Fibroblast of peridontal ligament (primary cell): ENCODE measurements at regions not wholly inside any gene's neighbourhood (a gene's known extent, or its start where the extent isn't known, plus 50 kb on each side); places are given as distances from the start of the nearest gene placed in this dataset.
A peak's percentile ranks its signal among the peaks of the same experiment; 100 is the strongest.

Source experiments
- DNase-seq: peaks from one replicate; pipeline ENCODE4 v3.0.0-alpha.2; 2010; ENCODE audit errors: extremely low read depth

DNA sequence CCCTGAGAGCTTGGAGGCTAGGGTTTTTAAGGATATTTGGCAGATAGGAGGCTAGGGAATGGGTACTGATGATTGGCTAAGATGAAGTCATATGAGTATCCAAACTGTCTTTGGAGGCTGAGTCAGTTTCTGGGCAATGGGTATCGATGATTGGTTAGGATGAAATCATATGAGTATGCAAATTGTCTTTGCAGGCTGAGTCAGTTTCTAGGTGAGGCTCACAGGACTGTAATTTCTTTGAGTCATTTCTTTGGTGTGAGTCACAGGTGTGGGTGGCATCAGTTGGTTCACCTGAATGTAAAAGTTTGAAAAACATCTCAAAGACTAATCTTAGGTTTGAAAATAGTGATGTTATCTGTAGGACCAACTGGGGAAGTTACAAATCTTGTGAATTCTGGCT is 1068.0 kb downstream of the NR2F1-AS1 start:
- no peak for DNase-seq

DNA sequence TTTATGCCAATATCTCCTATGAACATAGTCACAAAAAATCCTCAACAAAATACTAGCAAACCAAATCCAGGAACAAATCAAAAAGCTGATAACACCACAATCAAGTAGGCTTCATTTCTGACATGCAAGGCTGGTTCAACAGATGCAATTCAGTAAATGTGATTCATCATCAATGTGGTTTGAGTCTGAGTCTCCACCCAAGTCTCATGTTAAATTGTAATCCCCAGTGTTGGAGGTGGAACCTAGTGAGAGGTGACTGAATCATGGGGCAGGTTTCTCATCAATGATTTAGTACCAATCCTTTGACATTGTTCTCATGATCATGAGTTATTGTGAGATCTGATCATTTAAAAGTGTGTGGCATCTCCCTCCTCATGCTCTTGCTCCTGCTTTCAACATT is 1072.7 kb downstream of the NR2F1-AS1 start:
- no peak for DNase-seq

DNA sequence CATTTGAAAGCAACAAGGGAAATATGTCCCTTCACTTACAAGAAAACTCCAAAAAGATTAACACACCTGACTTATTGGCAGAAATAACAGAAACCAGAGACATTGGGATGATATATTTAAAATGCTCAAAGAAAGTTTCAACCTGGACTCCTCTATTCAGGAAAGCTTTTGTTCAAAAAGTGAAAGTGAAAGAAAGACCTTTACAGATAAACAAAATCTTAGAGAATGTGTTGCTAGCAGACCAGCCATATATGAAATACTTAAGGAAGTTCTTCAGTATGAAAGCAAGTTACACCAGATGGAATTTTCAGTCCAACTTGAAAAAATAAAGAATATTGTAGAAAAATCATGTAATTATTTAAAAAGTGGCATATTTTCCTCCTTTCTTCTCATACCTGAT is 1075.1 kb downstream of the NR2F1-AS1 start:
- peak; percentile 33 for DNase-seq

DNA sequence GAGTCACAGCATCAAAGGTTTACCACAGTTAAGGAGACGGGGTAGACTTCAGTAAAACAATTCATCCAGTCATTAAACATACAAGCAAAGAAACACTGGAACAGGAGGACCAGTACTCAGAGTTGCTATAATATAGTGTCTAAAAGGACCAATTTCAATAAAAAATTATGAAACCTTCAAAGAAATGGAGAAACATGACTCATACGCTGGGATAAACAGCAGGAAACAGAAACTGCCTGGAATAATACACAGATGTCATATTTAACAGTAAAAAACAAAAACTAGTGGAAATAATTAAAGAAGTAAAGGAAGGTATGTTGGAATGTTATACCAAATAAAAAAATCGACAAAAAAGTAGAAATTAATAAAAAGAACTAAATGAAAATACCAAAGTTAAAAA is 1075.9 kb downstream of the NR2F1-AS1 start:
- peak; percentile 40 for DNase-seq

DNA sequence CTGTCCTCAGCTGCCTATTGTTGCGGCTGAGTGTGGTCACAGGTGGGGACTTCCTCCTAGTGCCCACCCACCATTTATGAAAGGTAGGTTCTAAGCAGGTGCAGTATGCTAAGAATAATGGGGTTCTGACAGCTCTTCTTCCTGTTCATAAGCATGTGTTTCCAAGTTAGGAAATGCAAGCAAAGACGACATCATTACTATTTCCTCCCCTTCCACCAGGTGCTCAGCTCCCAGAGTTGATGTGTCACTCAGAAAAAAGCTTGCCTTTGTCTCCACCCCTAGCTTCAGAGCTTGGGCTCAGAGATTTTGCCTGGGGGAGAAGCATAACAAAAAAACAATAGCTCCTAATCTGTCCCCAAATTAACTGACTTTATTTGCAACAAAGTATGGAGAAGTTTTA is 1076.7 kb downstream of the NR2F1-AS1 start:
- no peak for DNase-seq

DNA sequence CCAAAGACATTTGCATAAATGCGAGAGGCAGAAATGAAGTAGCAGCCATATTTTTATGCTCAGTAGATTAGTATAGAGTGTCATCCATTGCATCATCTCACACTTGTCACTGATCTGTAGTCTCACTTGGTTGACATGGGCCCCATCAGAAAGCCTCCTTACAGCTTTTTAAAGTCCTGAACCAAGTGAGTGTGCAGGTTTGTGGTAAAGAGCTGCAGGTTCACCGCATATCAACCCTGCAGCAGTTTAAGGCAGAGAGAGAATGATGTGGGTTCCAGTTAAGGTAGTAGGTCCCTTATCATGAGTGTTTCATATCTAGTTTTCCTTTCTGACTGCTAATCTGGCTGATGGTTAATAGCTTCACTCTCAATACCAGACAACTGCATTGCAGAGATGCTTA is 1080.3 kb downstream of the NR2F1-AS1 start:
- no peak for DNase-seq

DNA sequence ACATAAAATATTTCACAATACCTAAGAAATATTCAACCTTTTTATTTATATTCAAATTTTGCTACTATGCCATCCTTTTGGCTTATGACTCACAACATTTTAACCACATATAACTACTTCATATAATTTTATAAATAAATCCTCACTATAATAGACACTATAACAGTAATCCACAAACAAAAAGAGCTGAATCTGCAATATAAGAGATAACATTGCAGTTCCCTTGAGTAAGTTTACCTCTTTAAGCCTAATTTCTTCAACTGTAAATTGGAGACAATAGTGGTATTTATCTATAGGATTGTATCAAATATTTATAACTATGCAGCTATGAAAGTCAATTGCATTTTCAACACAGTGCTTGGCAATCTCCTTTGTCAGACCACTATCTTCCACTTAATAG is 1084.5 kb downstream of the NR2F1-AS1 start:
- DNase-seq, result no peak

DNA sequence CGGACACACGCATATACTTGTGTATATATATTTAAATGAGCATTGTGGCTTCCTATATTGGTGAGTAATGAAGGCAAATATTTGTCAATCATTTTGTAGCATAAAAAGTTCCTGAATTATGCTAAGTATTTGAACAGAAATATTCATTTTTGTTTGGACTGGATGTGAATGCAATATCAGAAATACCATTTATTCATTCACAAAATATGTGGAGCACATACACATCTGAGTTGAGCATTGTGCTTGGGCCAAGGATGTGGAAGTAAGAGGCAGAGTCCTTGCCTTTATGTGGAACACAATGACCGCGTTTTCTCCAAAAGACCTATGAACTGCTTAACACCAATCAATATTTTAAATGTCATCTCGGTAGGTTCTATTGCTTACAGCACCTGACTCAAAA is 1086.5 kb downstream of the NR2F1-AS1 start:
- no peak for DNase-seq

DNA sequence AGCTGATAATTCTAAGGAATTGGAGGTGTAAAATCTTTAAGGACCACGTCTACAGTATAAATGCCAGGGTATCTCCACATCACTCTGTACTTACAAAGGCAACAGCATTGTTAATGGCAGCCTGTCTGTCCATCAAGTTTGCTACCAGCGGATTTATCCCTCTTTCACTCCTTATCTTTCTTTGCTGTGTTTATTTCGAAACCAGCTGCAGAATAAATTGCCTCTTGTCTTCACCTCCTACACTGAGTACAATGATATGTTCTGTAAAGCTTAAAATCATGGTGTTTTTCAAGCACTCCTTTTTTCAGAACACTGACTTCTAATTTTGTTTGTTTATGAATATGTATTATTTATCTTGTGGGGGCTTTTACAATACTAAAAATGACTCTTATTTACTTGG is 1088.1 kb downstream of the NR2F1-AS1 start:
- no peak for DNase-seq

DNA sequence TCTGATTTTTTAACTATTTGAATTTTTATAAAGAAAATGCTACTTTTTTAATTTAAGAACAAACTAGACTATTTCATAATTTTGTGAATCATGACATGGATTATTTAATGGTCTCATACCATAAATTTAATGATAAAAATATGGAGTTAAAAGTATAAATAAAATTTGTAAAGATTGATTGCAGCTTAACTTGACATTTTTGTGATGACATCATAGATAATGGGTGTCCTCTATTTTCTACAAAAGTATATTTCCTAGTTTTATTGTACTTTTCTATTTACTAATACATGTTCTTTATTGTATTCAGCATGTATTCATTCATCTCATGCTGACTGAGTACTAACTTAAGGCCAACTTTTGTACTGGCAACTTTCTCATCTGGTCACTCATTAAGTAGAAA is 1096.5 kb downstream of the NR2F1-AS1 start:
- DNase-seq, result no peak

DNA sequence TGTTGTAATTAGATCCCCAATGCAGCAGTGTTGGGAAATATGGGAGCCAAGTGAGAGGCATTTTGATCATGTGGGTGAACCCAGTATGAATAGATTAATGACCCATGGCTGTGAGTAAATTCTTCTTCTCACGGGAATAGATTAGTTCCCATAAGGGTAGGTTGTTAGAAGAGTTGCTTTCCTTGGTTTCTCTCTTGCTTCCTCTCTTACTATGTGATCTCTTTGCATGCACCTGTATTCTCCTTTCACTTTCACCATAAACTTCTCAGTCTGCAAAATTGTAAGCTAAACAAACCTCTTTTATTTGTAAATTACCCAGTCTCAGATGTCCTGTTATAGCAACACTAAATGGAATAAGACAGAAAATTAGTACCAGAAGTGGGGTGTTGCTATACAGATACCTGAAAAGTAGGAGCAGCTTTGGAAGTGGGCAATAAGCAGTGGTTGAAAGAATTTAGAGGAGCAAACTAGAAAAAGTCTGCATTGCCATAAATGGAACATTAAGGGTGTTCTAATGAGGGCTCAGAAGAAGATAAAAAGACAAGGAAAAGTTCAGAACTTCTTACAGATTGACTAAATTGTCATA is 1090.0 kb upstream of the ARRDC3 start:
- DNase-seq, result no peak

DNA sequence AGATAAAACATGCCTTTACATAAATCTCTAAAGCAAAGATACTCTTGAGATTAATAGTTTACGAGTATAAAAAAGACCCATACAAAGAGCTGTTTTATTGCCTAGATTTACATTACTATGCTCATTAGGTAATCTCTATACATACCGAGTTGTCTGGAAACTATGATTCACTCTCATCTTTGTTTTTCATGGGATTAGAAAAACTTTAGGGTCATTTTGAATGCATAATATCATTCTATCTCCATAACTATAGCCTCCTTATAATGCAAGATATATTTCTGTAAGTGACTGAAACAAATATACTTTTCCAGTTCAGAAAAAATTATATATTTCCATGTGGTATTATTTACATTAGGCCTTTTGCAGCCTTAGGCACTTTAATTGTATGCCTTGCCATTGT is 1088.7 kb upstream of the ARRDC3 start:
- no peak for DNase-seq

DNA sequence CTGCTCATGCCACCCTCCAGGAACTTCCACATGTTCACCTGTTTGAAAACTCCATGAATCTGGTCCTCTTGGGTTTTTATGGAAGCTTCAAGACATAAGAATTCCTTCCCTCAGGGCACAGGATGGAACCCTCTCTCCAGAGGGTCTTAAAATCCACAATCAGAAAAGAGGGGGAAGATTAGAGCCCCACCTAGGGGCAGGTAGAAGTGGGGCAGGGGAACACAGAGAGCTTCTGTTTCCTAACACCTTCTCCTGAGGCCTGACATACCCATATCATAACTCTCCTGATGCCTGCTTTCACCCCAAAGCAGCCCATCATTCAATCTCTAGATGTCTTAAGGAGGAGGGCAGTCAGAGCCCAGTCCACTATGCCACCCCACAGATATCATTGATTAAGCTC is 1087.7 kb upstream of the ARRDC3 start:
- no peak for DNase-seq

DNA sequence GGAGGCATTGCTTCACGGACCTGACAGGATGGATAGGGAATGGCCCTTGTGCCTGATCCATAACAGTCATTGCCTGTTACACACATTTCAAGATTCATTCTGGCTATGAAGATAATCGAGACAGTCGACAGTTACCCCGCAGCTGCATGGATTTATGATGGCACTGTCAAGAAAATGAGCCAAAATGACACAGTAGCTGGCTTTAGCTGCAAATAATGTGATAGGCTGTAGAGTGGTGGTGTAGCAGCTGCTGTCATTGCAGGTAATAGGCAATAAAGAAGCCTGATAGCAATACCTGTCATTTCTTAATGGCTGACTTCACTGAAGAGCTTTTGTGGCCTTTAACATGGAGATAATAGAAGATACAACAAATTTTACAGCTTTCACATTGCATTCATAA is 1085.2 kb upstream of the ARRDC3 start:
- DNase-seq, result no peak

DNA sequence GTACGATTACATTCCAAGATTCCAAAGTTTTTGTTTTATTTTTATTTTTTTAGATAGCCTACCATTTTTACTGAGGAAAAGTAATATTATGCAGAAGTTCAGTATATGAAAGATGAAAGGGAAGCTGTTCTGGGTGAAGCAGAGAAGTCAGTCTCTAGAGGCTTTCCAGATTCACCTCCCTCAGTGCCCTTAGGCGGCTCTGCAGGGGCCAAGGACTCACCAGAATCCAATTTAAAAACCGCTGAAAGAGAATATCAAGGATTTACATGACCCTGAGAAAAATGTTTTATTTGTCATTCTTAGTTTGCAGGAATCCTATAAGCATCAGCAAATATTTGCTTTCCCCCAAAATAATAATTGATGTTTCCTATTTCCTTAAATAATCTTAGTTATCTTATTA is 1084.6 kb upstream of the ARRDC3 start:
- no peak for DNase-seq

DNA sequence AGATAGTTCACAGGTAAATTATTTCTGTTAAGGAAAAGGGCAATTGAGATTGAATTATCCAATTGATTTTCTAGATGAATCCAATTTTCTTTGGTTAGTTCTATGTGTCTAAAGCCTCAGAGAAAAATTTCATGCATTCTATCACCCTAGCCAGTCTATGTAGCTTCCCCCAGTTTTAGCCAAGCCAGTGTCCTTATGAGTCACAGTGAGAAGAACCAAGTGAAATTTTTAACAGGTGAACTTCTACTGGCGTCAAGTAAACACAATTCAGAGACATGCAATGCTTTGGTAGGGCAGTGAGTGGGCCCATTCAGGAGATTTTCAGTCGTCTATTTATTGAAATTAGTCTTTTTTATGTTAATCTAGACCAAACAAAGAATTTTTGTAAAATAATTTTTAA is 1077.4 kb upstream of the ARRDC3 start:
- no peak for DNase-seq

DNA sequence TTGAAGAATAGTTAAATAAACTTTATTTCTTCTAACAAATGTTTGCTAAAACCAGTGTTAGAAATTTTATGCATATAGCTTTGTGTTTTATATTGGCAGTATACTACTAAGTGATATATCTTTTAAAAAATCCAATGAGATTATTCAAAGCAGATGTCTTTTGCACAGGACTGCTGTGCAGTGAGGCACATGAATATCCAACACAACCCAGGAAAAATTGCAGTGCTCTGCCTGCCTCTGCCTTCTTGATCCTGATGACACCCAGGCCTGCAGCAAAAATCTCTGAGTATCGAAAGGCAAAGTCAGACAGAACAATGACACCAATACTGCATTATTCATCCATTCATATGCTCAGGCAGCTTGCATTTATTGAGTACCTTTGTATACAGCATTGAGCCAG is 1076.5 kb upstream of the ARRDC3 start:
- DNase-seq, result no peak

DNA sequence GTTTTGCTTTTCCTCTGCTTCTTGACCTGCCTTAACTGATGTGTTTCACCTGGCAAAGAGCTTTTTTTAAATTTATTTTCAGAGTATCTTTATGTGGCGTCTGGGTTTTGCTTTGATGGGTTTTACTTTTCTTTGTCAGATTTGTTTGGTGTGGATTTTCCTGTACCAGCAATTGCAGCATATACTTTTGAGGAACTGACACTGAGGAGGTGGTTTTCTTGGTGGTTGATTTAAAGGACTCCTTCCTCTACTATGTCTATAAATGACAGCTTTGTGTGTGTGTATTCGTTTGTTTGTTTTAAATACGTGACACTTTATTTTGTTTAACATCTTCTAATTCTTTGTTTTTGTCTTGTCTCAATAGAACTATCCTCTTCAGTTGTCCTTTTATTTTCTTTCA is 1071.9 kb upstream of the ARRDC3 start:
- DNase-seq, result no peak

DNA sequence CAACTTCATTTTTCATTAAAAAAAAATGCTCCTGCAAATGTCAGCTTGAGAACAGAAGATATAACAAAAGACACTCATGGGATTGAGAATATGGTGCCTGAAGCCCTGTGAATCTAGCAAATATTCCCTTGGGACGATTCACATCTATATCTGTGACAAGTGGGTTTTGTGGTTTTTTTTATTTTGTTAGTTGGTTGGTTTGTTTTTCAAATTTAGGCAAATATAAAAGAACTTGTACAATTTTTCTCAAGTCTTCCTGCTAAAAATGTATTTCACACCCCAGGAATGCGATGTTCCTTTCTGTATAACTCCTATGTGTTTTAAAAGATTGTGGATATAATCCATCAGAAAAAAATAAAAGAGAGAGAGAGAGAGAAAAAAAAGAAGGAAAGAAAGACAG is 1061.8 kb upstream of the ARRDC3 start:
- DNase-seq, result no peak

DNA sequence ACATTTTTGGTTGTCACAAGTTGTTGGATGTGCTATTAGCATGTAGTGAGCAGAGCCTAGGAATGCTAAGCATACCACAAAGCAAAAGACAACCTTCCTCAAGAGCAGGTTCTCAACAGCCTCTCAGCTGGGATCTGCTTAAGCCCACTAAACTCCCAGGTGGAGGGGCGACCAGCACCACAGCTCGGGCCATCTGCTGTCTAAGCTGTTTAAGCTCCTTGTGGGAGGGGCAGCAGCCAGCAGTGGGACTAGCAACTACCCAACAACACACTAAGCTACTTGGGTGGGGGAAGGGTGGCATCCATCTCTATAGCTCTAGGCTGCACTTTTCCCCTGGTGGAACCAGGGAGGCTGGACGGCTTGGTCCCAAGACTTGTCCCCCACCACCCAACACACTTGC is 1052.7 kb upstream of the ARRDC3 start:
- DNase-seq, result no peak

DNA sequence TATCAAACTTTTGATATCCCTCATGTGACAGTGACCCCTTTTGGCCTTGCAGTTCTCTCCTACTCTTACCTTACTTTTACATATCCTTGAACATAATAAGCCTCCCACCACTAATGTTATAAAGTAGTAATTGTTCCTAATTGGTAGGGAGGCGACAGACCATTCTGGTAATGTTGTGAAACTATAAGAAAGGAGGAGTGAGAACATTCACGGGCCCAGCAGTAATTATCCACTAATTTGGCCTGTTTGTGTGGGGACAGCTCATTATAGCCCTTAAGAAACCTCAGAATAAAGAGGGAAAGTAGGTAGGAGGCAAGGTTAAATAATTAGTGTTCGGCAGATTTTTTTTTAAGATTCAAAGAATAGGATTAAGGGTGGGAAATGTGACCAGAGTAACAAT is 1046.5 kb upstream of the ARRDC3 start:
- no peak for DNase-seq

DNA sequence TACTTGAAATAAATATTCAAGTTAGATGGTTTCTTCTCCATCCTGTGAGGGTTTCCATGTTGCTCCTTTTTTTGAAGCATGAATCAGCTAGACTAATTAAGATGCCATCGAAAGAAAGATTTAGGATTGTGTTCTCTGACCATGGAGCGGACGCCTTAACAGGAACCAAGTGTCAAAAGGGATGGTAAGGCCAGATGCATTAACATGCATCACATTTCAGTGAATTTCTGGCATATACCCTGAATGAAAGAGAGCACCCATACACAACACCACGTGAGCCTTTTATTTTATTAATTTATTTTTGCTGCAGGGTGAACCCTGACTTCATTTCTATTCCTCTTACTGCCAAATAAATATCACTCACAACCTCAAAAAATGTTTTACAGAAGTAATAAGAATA is 1045.3 kb upstream of the ARRDC3 start:
- no peak for DNase-seq

DNA sequence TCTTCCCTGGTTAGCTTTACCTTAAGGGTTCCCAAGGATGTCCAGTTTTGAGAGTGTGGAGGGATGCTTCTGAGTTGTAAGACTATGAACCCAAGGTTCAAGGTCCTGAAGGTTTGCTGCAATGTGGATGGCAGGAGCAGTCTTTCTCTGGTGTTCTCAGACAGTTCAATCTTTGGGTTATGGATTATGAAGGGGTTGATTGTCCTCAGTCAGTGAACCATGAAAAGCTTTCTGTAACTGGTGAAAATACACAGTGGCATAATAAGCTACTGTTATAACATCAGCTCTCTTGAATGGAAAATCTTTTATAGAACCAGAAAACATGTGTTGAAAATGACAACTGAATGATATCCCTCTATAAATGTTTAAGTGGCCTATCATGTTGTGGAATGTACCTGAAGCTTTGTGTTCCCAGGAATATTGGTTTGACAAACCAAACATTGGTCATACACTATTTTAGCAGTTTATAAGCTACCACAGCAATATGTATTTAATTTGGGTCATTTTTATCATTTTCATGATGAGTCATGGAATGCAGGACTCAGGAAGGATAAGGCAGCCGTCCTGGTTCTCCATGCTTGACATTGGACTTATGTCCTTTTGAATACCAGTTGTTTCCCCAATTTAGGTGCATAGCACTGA is 1041.8 kb upstream of the ARRDC3 start:
- no peak for DNase-seq

DNA sequence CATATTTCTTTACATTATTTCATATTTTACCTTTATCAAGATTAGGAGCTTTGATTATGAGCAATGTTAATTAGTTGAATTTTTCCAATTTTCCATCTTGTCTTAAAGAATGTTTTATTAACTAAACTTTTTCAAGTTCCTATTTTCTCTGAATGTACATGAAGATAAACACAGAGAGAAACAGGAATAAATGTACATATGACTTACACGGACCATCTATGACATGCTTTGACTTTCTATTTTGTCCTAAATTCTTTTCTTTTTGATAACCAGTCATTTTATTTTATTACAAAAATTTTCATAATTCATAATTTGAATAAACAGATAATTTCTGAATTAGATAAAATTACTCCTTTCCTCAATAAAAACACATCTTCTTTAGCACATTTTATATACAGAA is 1038.8 kb upstream of the ARRDC3 start:
- no peak for DNase-seq
